GM12872 (cell line): ENCODE measurements at regions not wholly inside any gene's neighbourhood (a gene's known extent, or its start where the extent isn't known, plus 50 kb on each side); places are given as distances from the start of the nearest gene placed in this dataset.

Source experiments
- CTCF ChIP-seq: IDR thresholded peaks from 3 replicates; pipeline ENCODE4 v1.5.1; 2011; ENCODE audit warnings: low read depth, mild to moderate bottlenecking, low read length, moderate library complexity; ENCODE audit not compliant: insufficient read depth

GRCh38 chr4:111068883-111069282 lies 446.0 kb upstream of the PITX2 start:
- TF ChIP-seq CTCF: no peak

DNA sequence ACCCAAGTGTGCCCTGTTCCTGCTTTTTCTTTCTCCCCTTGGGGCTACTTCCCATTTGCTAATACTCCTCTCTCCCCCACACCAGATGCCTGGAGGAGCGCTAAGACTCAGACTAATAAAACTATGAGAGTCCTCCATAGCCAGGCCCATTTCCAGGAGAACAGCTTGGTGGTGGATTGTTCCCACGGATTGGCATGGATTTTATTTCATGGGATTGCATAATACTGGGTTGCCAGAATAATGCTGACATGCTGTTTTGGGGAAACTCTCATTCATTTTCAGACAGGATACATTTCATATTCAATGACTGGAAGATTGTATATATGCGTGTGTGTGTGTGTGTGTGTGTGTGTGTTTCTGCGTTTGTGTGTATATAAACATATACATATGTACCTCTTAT lies 447.5 kb upstream of the PITX2 start:
- no peak for TF ChIP-seq CTCF

DNA sequence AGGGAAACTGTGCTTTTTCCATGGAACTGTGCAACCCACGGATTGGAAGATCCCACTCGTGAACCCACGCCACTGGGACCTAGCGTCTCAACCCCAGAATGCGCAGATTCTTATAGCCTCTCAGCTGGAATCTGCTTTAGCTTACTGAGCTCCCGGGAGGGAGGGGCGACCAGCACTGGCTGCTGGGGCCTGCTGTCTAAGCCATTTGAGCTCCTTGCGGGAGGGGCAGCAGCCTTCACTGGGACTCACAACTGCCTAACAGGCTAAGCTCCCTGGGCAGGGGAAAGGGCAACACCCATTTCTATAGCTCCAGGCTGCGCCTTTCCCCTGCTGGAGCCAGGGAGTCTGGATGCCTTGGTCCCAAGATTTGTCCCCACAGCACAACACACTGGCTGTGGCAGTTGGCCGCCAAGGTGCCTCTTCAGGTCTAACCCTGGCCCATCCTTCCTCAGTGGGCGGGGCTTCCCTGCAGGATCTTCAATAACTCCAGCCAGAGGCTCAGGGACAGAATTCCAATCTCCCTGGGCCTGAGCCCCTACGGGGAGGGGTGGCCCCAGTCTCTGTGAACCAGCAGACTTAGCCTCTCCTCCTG lies 451.7 kb upstream of the PITX2 start:
- TF ChIP-seq CTCF: no peak

GRCh38 chr4:111108153-111108552 lies 485.3 kb upstream of the PITX2 start:
- TF ChIP-seq CTCF: no peak

DNA sequence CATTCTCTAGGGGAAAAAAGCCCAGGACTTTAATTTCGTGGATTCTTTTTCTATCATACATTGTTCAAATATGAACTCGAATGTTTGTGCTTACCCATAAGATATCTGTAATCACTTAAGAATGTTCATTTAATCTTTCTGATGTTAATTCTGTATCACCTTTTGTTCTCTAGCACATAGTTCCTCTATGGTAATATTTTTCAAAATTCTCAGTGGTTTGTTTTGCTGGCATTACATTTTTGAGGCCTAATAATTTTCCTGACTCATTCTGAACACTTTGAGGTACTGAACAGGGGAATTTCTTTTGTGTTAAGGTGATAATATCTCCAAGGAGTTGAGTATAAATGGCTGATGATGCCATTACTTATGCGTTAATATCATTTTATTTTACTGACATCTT lies 490.7 kb upstream of the PITX2 start:
- no peak for TF ChIP-seq CTCF

DNA sequence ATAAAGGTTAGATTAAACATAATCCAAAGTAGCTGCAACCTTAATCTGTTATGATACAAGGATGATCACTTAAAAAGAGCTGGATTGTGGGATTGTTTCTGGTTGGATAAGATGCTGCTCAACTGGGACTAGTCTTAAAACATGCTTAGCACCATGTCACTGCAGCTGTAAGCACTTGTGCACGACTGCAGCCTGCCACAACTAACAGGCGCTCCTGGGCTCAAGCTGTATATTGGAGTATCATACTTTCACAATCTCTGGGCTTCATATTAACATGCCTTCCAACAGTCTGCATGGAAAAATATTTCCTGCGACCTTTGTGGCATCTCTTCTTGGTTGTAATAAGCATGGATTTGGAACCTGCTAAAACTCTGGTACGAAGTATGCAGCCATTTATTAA lies 493.0 kb upstream of the PITX2 start:
- TF ChIP-seq CTCF: no peak

- no peak for TF ChIP-seq CTCF
Measured at GRCh38 chr4:111120191-111120590, 497.3 kb upstream of the PITX2 start.

GRCh38 chr4:111126340-111126739 lies 503.5 kb upstream of the PITX2 start:
- no peak for TF ChIP-seq CTCF
